ENCODE measurements at regions not wholly inside any gene's neighbourhood (a gene's known extent, or its start where the extent isn't known, plus 50 kb on each side); places are given as distances from the start of the nearest gene placed in this dataset.

GRCh38 chr5:20556115-20556763, 568.2 kb upstream of the CDH18 start:
- intact Hi-C loops (cut with DNase I) = no loop called here
- peak in 4 of 42 donors; percentile 12 to 41 (median 16) for DNase-seq

- intact Hi-C loops (cut with DNase I) = no loop called here
- no peak for DNase-seq
Measured at GRCh38 chr5:20555034-20555433, 567.0 kb upstream of the CDH18 start.

- intact Hi-C loops (cut with DNase I) = no loop called here
- DNase-seq = no peak
Measured at GRCh38 chr5:20554001-20554400, 566.0 kb upstream of the CDH18 start.

- intact Hi-C loops (cut with DNase I) = no loop called here
- DNase-seq = no peak
Measured at GRCh38 chr5:20537911-20538703, 550.1 kb upstream of the CDH18 start.

GRCh38 chr5:20536813-20537212, 548.8 kb upstream of the CDH18 start:
- intact Hi-C loops (cut with DNase I) = no loop called here
- DNase-seq = no peak

GRCh38 chr5:20536341-20536740, 548.3 kb upstream of the CDH18 start:
- intact Hi-C loops (cut with DNase I) = no loop called here
- no peak for DNase-seq

GRCh38 chr5:20528471-20528870, 540.5 kb upstream of the CDH18 start:
- intact Hi-C loops (cut with DNase I) = no loop called here
- DNase-seq = no peak

GRCh38 chr5:20524991-20525529, 537.1 kb upstream of the CDH18 start:
- intact Hi-C loops (cut with DNase I) = no loop called here
- DNase-seq = no peak

GRCh38 chr5:20522905-20523482, 535.0 kb upstream of the CDH18 start:
- intact Hi-C loops (cut with DNase I) = no loop called here
- DNase-seq = no peak

GRCh38 chr5:20515606-20516005, 527.6 kb upstream of the CDH18 start:
- intact Hi-C loops (cut with DNase I) = no loop called here
- no peak for DNase-seq

- DNase-seq = no peak
- intact Hi-C loops (cut with DNase I) = no loop called here
Measured at GRCh38 chr5:20514145-20514544, 526.1 kb upstream of the CDH18 start.

- DNase-seq = no peak
- intact Hi-C loops (cut with DNase I) = no loop called here
Measured at GRCh38 chr5:20500546-20500945, 512.5 kb upstream of the CDH18 start.

- intact Hi-C loops (cut with DNase I) = no loop called here
- no peak for DNase-seq
Measured at GRCh38 chr5:20498926-20499325, 510.9 kb upstream of the CDH18 start.

GRCh38 chr5:20498102-20498501, 510.1 kb upstream of the CDH18 start:
- DNase-seq = no peak
- intact Hi-C loops (cut with DNase I) = no loop called here

- intact Hi-C loops (cut with DNase I) = no loop called here
- DNase-seq = no peak
Measured at GRCh38 chr5:20497356-20497755, 509.4 kb upstream of the CDH18 start.

GRCh38 chr5:20494706-20495105, 506.7 kb upstream of the CDH18 start:
- intact Hi-C loops (cut with DNase I) = no loop called here
- DNase-seq = no peak

GRCh38 chr5:20486826-20487225, 498.8 kb upstream of the CDH18 start:
- no peak for DNase-seq
- intact Hi-C loops (cut with DNase I) = no loop called here

- intact Hi-C loops (cut with DNase I) = no loop called here
- DNase-seq = no peak
Measured at GRCh38 chr5:20476016-20476415, 488.0 kb upstream of the CDH18 start.

GRCh38 chr5:20470997-20471396, 483.0 kb upstream of the CDH18 start:
- intact Hi-C loops (cut with DNase I) = no loop called here

GRCh38 chr5:20469792-20470191, 481.8 kb upstream of the CDH18 start:
- intact Hi-C loops (cut with DNase I) = no loop called here
- DNase-seq = no peak

More at GRCh38 chr5:20470997-20471396, 483.0 kb upstream of the CDH18 start:
- DNase-seq = no peak
